Stimulated activated CD4-positive, alpha-beta T cell treated with anti-CD3 and anti-CD28 coated beads, TNF-alpha, amount 100 ng/mL, for 24 hours (primary cell): ENCODE measurements at regions not wholly inside any gene's neighbourhood (a gene's known extent, or its start where the extent isn't known, plus 50 kb on each side); places are given as distances from the start of the nearest gene placed in this dataset.
"Not testable (repeated sequence)": the region's sequence is repeated elsewhere in the genome, so short reads cannot be mapped to it uniquely, and the experiment has no call there.

Experiments
- DNase-seq, 3 experiments: peaks; one replicate each; pipeline ENCODE4 v3.0.0-alpha.2; 2020; ENCODE audit warnings: low read depth in 3 of 3

GRCh38 chr12:91461061-91461460 is 278.4 kb upstream of the DCN start:
- DNase-seq, result no peak

GRCh38 chr12:91460469-91460868 is 277.9 kb upstream of the DCN start:
- no peak for DNase-seq

- DNase-seq, result no peak
Measured at GRCh38 chr12:91455321-91455720, 272.7 kb upstream of the DCN start.

- no peak for DNase-seq
Measured at GRCh38 chr12:91454179-91454578, 271.6 kb upstream of the DCN start.

- DNase-seq, result not testable (repeated sequence)
Measured at GRCh38 chr12:91452464-91452863, 269.8 kb upstream of the DCN start.

GRCh38 chr12:91441993-91442952 is 259.7 kb upstream of the DCN start:
- DNase-seq, result no peak

- DNase-seq, result no peak
Measured at GRCh38 chr12:91441246-91441645, 258.6 kb upstream of the DCN start.

- no peak for DNase-seq
Measured at GRCh38 chr12:91434081-91434480, 251.5 kb upstream of the DCN start.

- DNase-seq, result no peak
Measured at GRCh38 chr12:91432755-91433154, 250.1 kb upstream of the DCN start.

GRCh38 chr12:91432089-91432488 is 249.5 kb upstream of the DCN start:
- DNase-seq, result no peak

- no peak for DNase-seq
Measured at GRCh38 chr12:91424506-91424905, 241.9 kb upstream of the DCN start.

GRCh38 chr12:91423693-91424050 is 241.1 kb upstream of the DCN start:
- no peak for DNase-seq

GRCh38 chr12:91422811-91423692 is 240.4 kb upstream of the DCN start:
- DNase-seq, result no peak

GRCh38 chr12:91422127-91422526 is 239.5 kb upstream of the DCN start:
- DNase-seq, result no peak

GRCh38 chr12:91419809-91420208 is 237.2 kb upstream of the DCN start:
- DNase-seq, result no peak

GRCh38 chr12:91418221-91419090 is 235.8 kb upstream of the DCN start:
- no peak for DNase-seq

GRCh38 chr12:91417650-91418049 is 235.0 kb upstream of the DCN start:
- DNase-seq, result no peak

- no peak for DNase-seq
Measured at GRCh38 chr12:91414636-91415035, 232.0 kb upstream of the DCN start.

GRCh38 chr12:91413581-91414546 is 231.2 kb upstream of the DCN start:
- DNase-seq, result no peak

- DNase-seq, result no peak
Measured at GRCh38 chr12:91406920-91407341, 224.3 kb upstream of the DCN start.

GRCh38 chr12:91404441-91404840 is 221.8 kb upstream of the DCN start:
- DNase-seq, result no peak
